Mesodermal cell (in vitro differentiated cells): ENCODE measurements at regions not wholly inside any gene's neighbourhood (a gene's known extent, or its start where the extent isn't known, plus 50 kb on each side); places are given as distances from the start of the nearest gene placed in this dataset.

Source experiments
- H3K27ac ChIP-seq: 2 replicates; pipeline ENCODE4 v1.7.0; 2013; ENCODE audit warnings: mild to moderate bottlenecking, low read depth, low read length, moderate library complexity; ENCODE audit not compliant: severe bottlenecking
- H3K36me3 ChIP-seq: 2 replicates; pipeline ENCODE4 v1.7.1; 2013; ENCODE audit warnings: mild to moderate bottlenecking, low read length, moderate library complexity; ENCODE audit not compliant: control insufficient read depth, insufficient read depth
- H3K4me1 ChIP-seq: one replicate; pipeline ENCODE4 v1.7.1; 2013; ENCODE audit warnings: mild to moderate bottlenecking, low read length; ENCODE audit not compliant: insufficient read depth, control insufficient read depth, poor library complexity, severe bottlenecking
- H3K4me3 ChIP-seq: 2 replicates; pipeline ENCODE4 v1.7.0; 2013; ENCODE audit warnings: low read length, control low read depth, mild to moderate bottlenecking; ENCODE audit not compliant: insufficient read depth, poor library complexity, severe bottlenecking; ENCODE audit errors: extremely low read depth
- H3K9me3 ChIP-seq: 2 replicates; pipeline ENCODE4 v1.7.1; 2013; ENCODE audit warnings: mild to moderate bottlenecking, low read length, moderate library complexity; ENCODE audit not compliant: control insufficient read depth
- WGBS, 2 experiments: methylation state at CpG; one replicate each; pipeline ENCODE4 v1.1.5; 2013; ENCODE audit warnings: missing lambda C conversion rate in 2 of 2; ENCODE audit not compliant: insufficient coverage in 2 of 2; 5-methylcytosine and 5-hydroxymethylcytosine counted together

- no peak overlapping the region for H3K27ac ChIP-seq
- whole genome bisulfite sequencing, 2 experiments: 84 to 91% methylated on average over 7 of the region's 8 CpGs
- no peaks in the 10 kb centered on the region for H3K9me3 ChIP-seq
Measured at GRCh38 chr3:79930196-79930595, 162.4 kb upstream of the ROBO1 start.

GRCh38 chr3:79928687-79929408, 161.1 kb upstream of the ROBO1 start:
- no peak overlapping the region for H3K27ac ChIP-seq
- no peaks in the 10 kb centered on the region for H3K36me3 ChIP-seq
- H3K9me3 ChIP-seq: no peaks in the 10 kb centered on the region
- no peak overlapping the region for H3K4me3 ChIP-seq
- WGBS, 2 experiments: 87% methylated on average over 2 of the region's 4 CpGs; no CpG with 5 or more reads in 1 of the 2 experiments
- H3K4me1 ChIP-seq: no peaks in the 10 kb centered on the region

More at GRCh38 chr3:79930196-79930595, 162.4 kb upstream of the ROBO1 start:
- H3K4me3 ChIP-seq: no peak overlapping the region
- H3K36me3 ChIP-seq: no peaks in the 10 kb centered on the region
- H3K4me1 ChIP-seq: no peaks in the 10 kb centered on the region

GRCh38 chr3:79926522-79926921, 158.7 kb upstream of the ROBO1 start:
- whole genome bisulfite sequencing, 2 experiments: 80 to 100% methylated on average over 1 of the region's 3 CpGs
- no peaks in the 10 kb centered on the region for H3K4me1 ChIP-seq
- no peaks in the 10 kb centered on the region for H3K9me3 ChIP-seq
- H3K27ac ChIP-seq: no peak overlapping the region
- H3K4me3 ChIP-seq: no peak overlapping the region
- H3K36me3 ChIP-seq: no peaks in the 10 kb centered on the region

GRCh38 chr3:79922633-79923032, 154.8 kb upstream of the ROBO1 start:
- Histone ChIP-seq H3K9me3 (no peaks in the 10 kb centered on the region), H3K4me3 (no peak overlapping the region), H3K4me1 (no peaks in the 10 kb centered on the region), H3K27ac (no peak overlapping the region), H3K36me3 (no peaks in the 10 kb centered on the region)

GRCh38 chr3:79917561-79917960, 149.8 kb upstream of the ROBO1 start:
- no peak overlapping the region for H3K4me3 ChIP-seq
- WGBS, 2 experiments: 38 to 52% methylated on average over 2 of the region's 2 CpGs
- no peaks in the 10 kb centered on the region for H3K36me3 ChIP-seq
- no peak overlapping the region for H3K27ac ChIP-seq
- no peaks in the 10 kb centered on the region for H3K9me3 ChIP-seq
- no peaks in the 10 kb centered on the region for H3K4me1 ChIP-seq

- Histone ChIP-seq H3K9me3 (no peaks in the 10 kb centered on the region), H3K27ac (no peak overlapping the region)
- no CpG with 5 or more reads among the region's 2 CpGs for WGBS, 2 experiments
Measured at GRCh38 chr3:79910337-79910736, 142.5 kb upstream of the ROBO1 start.

GRCh38 chr3:79906106-79906505, 138.3 kb upstream of the ROBO1 start:
- no peak overlapping the region for H3K4me3 ChIP-seq
- no peaks in the 10 kb centered on the region for H3K36me3 ChIP-seq
- no peaks in the 10 kb centered on the region for H3K9me3 ChIP-seq
- no peak overlapping the region for H3K27ac ChIP-seq
- H3K4me1 ChIP-seq: no peaks in the 10 kb centered on the region
- 89 to 100% methylated on average over 1 to 3 of the region's 4 CpGs for WGBS, 2 experiments

More at GRCh38 chr3:79910337-79910736, 142.5 kb upstream of the ROBO1 start:
- H3K4me3 ChIP-seq: no peak overlapping the region
- no peaks in the 10 kb centered on the region for H3K4me1 ChIP-seq
- H3K36me3 ChIP-seq: no peaks in the 10 kb centered on the region

GRCh38 chr3:79902151-79902550, 134.4 kb upstream of the ROBO1 start:
- no CpG with 5 or more reads among the region's 3 CpGs for WGBS, 2 experiments
- Histone ChIP-seq H3K36me3 (no peaks in the 10 kb centered on the region), H3K4me3 (no peak overlapping the region), H3K4me1 (no peaks in the 10 kb centered on the region), H3K9me3 (no peaks in the 10 kb centered on the region), H3K27ac (no peak overlapping the region)

GRCh38 chr3:79898907-79899306, 131.1 kb upstream of the ROBO1 start:
- no peaks in the 10 kb centered on the region for H3K4me1 ChIP-seq
- H3K9me3 ChIP-seq: no peaks in the 10 kb centered on the region
- H3K27ac ChIP-seq: no peak overlapping the region
- H3K36me3 ChIP-seq: no peaks in the 10 kb centered on the region
- H3K4me3 ChIP-seq: no peak overlapping the region
- 100% methylated on average over 1 to 2 of the region's 4 CpGs for whole genome bisulfite sequencing, 2 experiments

- Histone ChIP-seq H3K9me3 (no peaks in the 10 kb centered on the region), H3K27ac (no peak overlapping the region), H3K4me1 (no peaks in the 10 kb centered on the region), H3K4me3 (no peak overlapping the region), H3K36me3 (no peaks in the 10 kb centered on the region)
- no CpG with 5 or more reads among the region's 1 CpG for WGBS, 2 experiments
Measured at GRCh38 chr3:79896086-79896485, 128.3 kb upstream of the ROBO1 start.

- no peaks in the 10 kb centered on the region for H3K4me1 ChIP-seq
- no peaks in the 10 kb centered on the region for H3K36me3 ChIP-seq
- H3K9me3 ChIP-seq: no peaks in the 10 kb centered on the region
- H3K4me3 ChIP-seq: no peak overlapping the region
- WGBS, 2 experiments: no CpG with 5 or more reads among the region's 2 CpGs
- no peak overlapping the region for H3K27ac ChIP-seq
Measured at GRCh38 chr3:79887213-79887612, 119.4 kb upstream of the ROBO1 start.
